ENCODE measurements at regions not wholly inside any gene's neighbourhood (a gene's known extent, or its start where the extent isn't known, plus 50 kb on each side); places are given as distances from the start of the nearest gene placed in this dataset.

DNA sequence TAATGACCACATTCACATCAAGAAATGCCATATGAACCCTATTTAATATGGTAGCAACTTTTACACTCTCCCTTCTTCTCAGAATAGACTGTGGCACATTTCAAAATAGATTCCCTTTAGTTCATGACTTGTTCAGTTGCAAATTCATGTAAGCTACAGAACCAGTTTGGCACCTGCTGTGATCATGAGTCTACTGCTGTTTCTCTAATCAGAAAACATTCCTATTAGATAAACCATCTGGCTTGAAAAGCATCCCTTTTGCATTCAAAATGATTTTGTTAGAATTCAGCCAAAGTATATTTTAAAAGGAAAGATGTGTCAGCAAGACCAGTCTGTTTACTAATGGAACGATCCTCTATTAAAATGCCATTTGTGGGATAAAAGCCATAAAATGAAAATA, 304.4 kb downstream of the BCHE start:
- DNase-seq (ENCODE audit: low spot score): no peak

DNA sequence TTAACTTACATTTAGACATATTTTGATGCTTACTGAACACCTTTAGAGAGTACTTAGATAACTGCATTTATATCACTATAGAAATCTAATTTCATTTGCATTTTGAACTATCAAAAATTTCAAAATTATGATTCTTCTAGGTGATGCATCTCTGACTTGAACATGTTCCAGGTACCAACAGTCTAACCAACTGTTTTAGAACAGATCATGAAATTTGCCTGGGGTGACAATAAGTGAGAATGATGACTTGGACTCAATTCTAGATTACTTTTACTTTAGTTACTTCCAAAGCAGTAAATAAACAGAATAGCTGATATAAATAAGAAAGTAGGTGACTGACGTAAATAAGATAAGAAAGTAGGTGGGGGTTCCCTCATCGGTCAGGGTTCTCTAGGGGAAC, 307.8 kb downstream of the BCHE start:
- ATAC-seq (ENCODE audit: low read depth) (no peak), DNase-seq (ENCODE audit: low spot score) (no peak)
- no peaks in the 10 kb centered on the region for H3K4me1 ChIP-seq (ENCODE audit: insufficient read depth, poor library complexity, severe bottlenecking)
- no peak overlapping the region for H3K27ac ChIP-seq (ENCODE audit: poor library complexity, severe bottlenecking)
- no peaks in the 10 kb centered on the region for H3K27me3 ChIP-seq (ENCODE audit: insufficient read depth, poor library complexity, severe bottlenecking)
- no peaks in the 10 kb centered on the region for H3K36me3 ChIP-seq (ENCODE audit: low read depth)
- H3K9me3 ChIP-seq (ENCODE audit: severe bottlenecking): no peaks in the 10 kb centered on the region
- no peak overlapping the region for H3K4me3 ChIP-seq (ENCODE audit: severe bottlenecking)
- TF ChIP-seq, protein P1, sequence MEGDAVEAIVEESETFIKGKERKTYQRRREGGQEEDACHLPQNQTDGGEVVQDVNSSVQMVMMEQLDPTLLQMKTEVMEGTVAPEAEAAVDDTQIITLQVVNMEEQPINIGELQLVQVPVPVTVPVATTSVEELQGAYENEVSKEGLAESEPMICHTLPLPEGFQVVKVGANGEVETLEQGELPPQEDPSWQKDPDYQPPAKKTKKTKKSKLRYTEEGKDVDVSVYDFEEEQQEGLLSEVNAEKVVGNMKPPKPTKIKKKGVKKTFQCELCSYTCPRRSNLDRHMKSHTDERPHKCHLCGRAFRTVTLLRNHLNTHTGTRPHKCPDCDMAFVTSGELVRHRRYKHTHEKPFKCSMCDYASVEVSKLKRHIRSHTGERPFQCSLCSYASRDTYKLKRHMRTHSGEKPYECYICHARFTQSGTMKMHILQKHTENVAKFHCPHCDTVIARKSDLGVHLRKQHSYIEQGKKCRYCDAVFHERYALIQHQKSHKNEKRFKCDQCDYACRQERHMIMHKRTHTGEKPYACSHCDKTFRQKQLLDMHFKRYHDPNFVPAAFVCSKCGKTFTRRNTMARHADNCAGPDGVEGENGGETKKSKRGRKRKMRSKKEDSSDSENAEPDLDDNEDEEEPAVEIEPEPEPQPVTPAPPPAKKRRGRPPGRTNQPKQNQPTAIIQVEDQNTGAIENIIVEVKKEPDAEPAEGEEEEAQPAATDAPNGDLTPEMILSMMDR (IDR thresholded peaks at IDR 0.05; ENCODE audit: poor library complexity, severe bottlenecking): no peak

More for the DNA sequence above, 304.4 kb downstream of the BCHE start:
- TF ChIP-seq, protein P1 (IDR thresholded peaks at IDR 0.05; ENCODE audit: poor library complexity, severe bottlenecking): no peak
- Histone ChIP-seq H3K27ac (ENCODE audit: poor library complexity, severe bottlenecking) (no peak overlapping the region), H3K27me3 (ENCODE audit: insufficient read depth, poor library complexity, severe bottlenecking) (no peaks in the 10 kb centered on the region), H3K9me3 (ENCODE audit: severe bottlenecking) (no peaks in the 10 kb centered on the region), H3K36me3 (ENCODE audit: low read depth) (no peaks in the 10 kb centered on the region), H3K4me1 (ENCODE audit: insufficient read depth, poor library complexity, severe bottlenecking) (no peaks in the 10 kb centered on the region), H3K4me3 (ENCODE audit: severe bottlenecking) (no peak overlapping the region)
- ATAC-seq (ENCODE audit: low read depth): no peak

DNA sequence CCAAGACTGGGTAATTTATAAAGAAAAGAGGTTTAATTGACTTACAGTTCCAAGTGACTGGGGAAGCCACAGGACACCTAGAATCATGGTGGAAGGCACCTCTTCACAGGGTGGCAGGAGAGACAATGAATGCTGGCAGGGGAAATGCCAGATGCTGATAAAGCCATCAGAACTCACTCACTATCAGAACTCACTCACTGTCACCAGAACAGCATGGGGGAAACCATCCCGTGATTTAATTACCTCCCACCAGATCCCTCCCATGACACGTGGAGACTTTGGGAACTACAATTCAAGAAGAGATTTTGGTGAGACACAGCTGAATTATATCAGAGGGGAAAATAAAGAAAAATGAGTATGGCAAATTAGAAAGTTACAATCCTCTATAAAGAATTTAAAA, 310.9 kb downstream of the BCHE start:
- Histone ChIP-seq H3K27ac (ENCODE audit: poor library complexity, severe bottlenecking) (no peak overlapping the region), H3K4me1 (ENCODE audit: insufficient read depth, poor library complexity, severe bottlenecking) (peaks cover 7% of the 10 kb centered on the region), H3K9me3 (ENCODE audit: severe bottlenecking) (no peaks in the 10 kb centered on the region), H3K36me3 (ENCODE audit: low read depth) (no peaks in the 10 kb centered on the region), H3K27me3 (ENCODE audit: insufficient read depth, poor library complexity, severe bottlenecking) (no peaks in the 10 kb centered on the region), H3K4me3 (ENCODE audit: severe bottlenecking) (no peak overlapping the region)
- no peak for ATAC-seq (ENCODE audit: low read depth)
- TF ChIP-seq, protein P1 (IDR thresholded peaks at IDR 0.05; ENCODE audit: poor library complexity, severe bottlenecking): no peak
- DNase-seq (ENCODE audit: low spot score): no peak

DNA sequence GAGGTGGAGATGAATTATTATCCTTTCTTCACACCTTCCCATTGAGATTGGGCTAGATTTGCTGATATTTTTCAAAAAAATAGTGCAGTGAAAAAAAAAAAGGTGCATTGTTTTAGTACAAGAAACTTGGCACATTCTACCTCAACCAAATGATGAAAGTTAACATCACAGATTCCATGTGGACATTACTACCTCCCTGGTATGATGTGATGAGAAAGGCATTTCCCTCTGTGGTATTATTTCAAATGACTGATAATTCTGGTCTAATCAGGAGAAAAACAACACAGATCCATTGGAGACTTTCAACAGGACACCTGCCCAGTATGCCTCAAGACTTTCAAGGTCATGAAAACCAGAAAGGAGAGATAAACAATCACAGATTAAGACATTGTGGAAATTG, 313.4 kb downstream of the BCHE start:
- H3K36me3 ChIP-seq (ENCODE audit: low read depth): no peaks in the 10 kb centered on the region
- TF ChIP-seq, protein P1 (IDR thresholded peaks at IDR 0.05; ENCODE audit: poor library complexity, severe bottlenecking): no peak
- no peak for DNase-seq (ENCODE audit: low spot score)
- H3K4me3 ChIP-seq (ENCODE audit: severe bottlenecking): no peak overlapping the region
- no peaks in the 10 kb centered on the region for H3K9me3 ChIP-seq (ENCODE audit: severe bottlenecking)
- ATAC-seq (ENCODE audit: low read depth): peak; percentile 48; the same call in 1 of the 3 replicates
- peaks cover 7% of the 10 kb centered on the region for H3K4me1 ChIP-seq (ENCODE audit: insufficient read depth, poor library complexity, severe bottlenecking)
- H3K27me3 ChIP-seq (ENCODE audit: insufficient read depth, poor library complexity, severe bottlenecking): no peaks in the 10 kb centered on the region
- no peak overlapping the region for H3K27ac ChIP-seq (ENCODE audit: poor library complexity, severe bottlenecking)

DNA sequence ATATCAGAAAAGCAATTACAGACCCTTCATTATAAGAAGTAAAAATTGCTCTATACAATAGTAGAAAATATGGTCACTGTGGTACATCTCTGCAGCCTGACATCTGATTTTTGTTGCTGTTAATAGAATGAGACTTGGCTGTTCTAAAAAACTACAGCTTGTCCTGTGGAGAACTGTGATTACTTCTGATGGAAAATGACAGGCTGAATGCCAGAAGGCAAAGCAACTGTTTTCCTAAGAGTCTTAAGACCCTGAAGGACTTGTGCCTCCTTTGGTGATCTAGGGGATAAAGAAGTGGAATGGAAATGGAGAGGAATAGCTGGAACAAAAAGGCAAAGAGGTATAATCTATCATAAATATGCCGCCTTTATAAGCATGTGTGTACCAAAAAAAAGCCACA, 314.8 kb downstream of the BCHE start:
- H3K9me3 ChIP-seq (ENCODE audit: severe bottlenecking): no peaks in the 10 kb centered on the region
- DNase-seq (ENCODE audit: low spot score): no peak
- no peak overlapping the region for H3K4me3 ChIP-seq (ENCODE audit: severe bottlenecking)
- no peaks in the 10 kb centered on the region for H3K36me3 ChIP-seq (ENCODE audit: low read depth)
- no peak overlapping the region for H3K27ac ChIP-seq (ENCODE audit: poor library complexity, severe bottlenecking)
- no peaks in the 10 kb centered on the region for H3K27me3 ChIP-seq (ENCODE audit: insufficient read depth, poor library complexity, severe bottlenecking)
- peaks cover 7% of the 10 kb centered on the region for H3K4me1 ChIP-seq (ENCODE audit: insufficient read depth, poor library complexity, severe bottlenecking)
- ATAC-seq (ENCODE audit: low read depth): no peak
- TF ChIP-seq, protein P1 (IDR thresholded peaks at IDR 0.05; ENCODE audit: poor library complexity, severe bottlenecking): no peak

Measured in RWPE2 (cell line).